PC-3 (cell line): ENCODE measurements at regions not wholly inside any gene's neighbourhood (a gene's known extent, or its start where the extent isn't known, plus 50 kb on each side); places are given as distances from the start of the nearest gene placed in this dataset.
A peak's percentile ranks its signal among the peaks of the same experiment; 100 is the strongest.

ENCODE experiments used
- ATAC-seq: fragments of 200-7000 bp; cut with Tn5 transposase; 2 replicates; pipeline ENCODE4 v1.9.1; 2020; ENCODE audit warnings: mild to moderate bottlenecking, moderate library complexity
- BruUV-seq: library from RNA; stranded (reverse); fragments of 400-500 nt; replicated peaks from 2 replicates; lab custom pipeline; 2021; lab: Mats Ljungman, UMichigan
- CTCF ChIA-PET: fragments of 300-600 bp; sonication (Branson Sonifier 250); formaldehyde crosslinking; loops from one replicate; lab custom pipeline; 2022; ENCODE audit warnings: antibody characterized with exemption; lab: Charles Lee
- POLR2A ChIA-PET: fragments of 300-600 bp; sonication (Branson Sonifier 250); formaldehyde crosslinking; loops from one replicate; lab custom pipeline; 2022; ENCODE audit warnings: antibody characterized with exemption; ENCODE audit not compliant: unreplicated experiment; lab: Charles Lee
- DNase-seq: peaks from one replicate; pipeline ENCODE4 v3.0.0-alpha.2; 2015
- H2AFZ ChIP-seq: fragments of 300-600 bp; sonication (generic); 2 replicates; pipeline ENCODE4 v1.6.0; 2016; ENCODE audit warnings: antibody characterized with exemption, low read length
- H3F3A ChIP-seq: fragments of 300-600 bp; sonication (generic); one replicate; pipeline ENCODE4 v1.6.0; 2017; ENCODE audit warnings: antibody characterized with exemption, low read length, control low read depth, mild to moderate bottlenecking; ENCODE audit not compliant: unreplicated experiment
- H3K27ac ChIP-seq: fragments of 300-600 bp; sonication (generic); 2 replicates; pipeline ENCODE4 v1.5.1; 2016; ENCODE audit warnings: mild to moderate bottlenecking, low read length
- H3K27me3 ChIP-seq: fragments of 300-600 bp; sonication (generic); 2 replicates; pipeline ENCODE4 v1.6.1; 2016; ENCODE audit warnings: low read length, mixed read lengths
- H3K36me3 ChIP-seq: fragments of 300-600 bp; sonication (generic); 2 replicates; pipeline ENCODE4 v1.6.1; 2016; ENCODE audit warnings: low read depth, mixed run types, low read length, mixed read lengths
- H3K4me1 ChIP-seq: fragments of 300-600 bp; sonication (generic); 2 replicates; pipeline ENCODE4 v1.5.1; 2016; ENCODE audit warnings: low read length; ENCODE audit not compliant: insufficient read depth
- H3K4me2 ChIP-seq: fragments of 300-600 bp; sonication (generic); 2 replicates; pipeline ENCODE4 v1.6.0; 2016; ENCODE audit warnings: low read length
- H3K4me3 ChIP-seq: fragments of 300-600 bp; sonication (generic); 2 replicates; pipeline ENCODE4 v1.5.1; 2016; ENCODE audit warnings: mild to moderate bottlenecking, low read length, mixed read lengths
- H3K79me2 ChIP-seq: fragments of 300-600 bp; sonication (generic); 2 replicates; pipeline ENCODE4 v1.6.1; 2017; ENCODE audit warnings: low read length, mixed read lengths
- H3K9ac ChIP-seq: fragments of 300-600 bp; sonication (generic); 2 replicates; pipeline ENCODE4 v1.6.0; 2016; ENCODE audit warnings: mild to moderate bottlenecking, low read length
- H3K9me2 ChIP-seq: fragments of 300-600 bp; sonication (generic); replicated peaks from 2 replicates; pipeline ENCODE4 v1.6.1; 2016; ENCODE audit warnings: mixed run types, low read length, mixed read lengths
- H3K9me3 ChIP-seq: fragments of 300-600 bp; sonication (generic); 2 replicates; pipeline ENCODE4 v1.6.1; 2016; ENCODE audit warnings: low read length, mixed read lengths
- H4K20me1 ChIP-seq: fragments of 300-600 bp; sonication (generic); 2 replicates; pipeline ENCODE4 v1.6.1; 2016; ENCODE audit warnings: low read length, mixed read lengths
- EZH2 ChIP-seq: fragments of 300-600 bp; sonication (generic); IDR thresholded peaks from one replicate; pipeline ENCODE4 v1.6.1; 2017; ENCODE audit warnings: antibody characterized with exemption, mild to moderate bottlenecking, low read length; ENCODE audit not compliant: unreplicated experiment
- EZH2phosphoT487 ChIP-seq: fragments of 300-600 bp; sonication (generic); IDR thresholded peaks from 2 replicates; pipeline ENCODE4 v1.6.1; 2018; ENCODE audit warnings: mild to moderate bottlenecking, antibody characterized with exemption, low read length, borderline replicate concordance
- intact Hi-C: fragments of 100-400 bp; cut with micrococcal nuclease; formaldehyde crosslinking; loops from 2 replicates; pipeline ENCODE4 v1.9.0; 2023
- TF ChIP-seq, protein P1 (sequence below): fragments of 300-600 bp; sonication (generic); conservative IDR thresholded peaks from 2 replicates; pipeline ENCODE4 v1.5.1; 2017; ENCODE audit warnings: antibody characterized with exemption, low read depth, mild to moderate bottlenecking, low read length

DNA sequence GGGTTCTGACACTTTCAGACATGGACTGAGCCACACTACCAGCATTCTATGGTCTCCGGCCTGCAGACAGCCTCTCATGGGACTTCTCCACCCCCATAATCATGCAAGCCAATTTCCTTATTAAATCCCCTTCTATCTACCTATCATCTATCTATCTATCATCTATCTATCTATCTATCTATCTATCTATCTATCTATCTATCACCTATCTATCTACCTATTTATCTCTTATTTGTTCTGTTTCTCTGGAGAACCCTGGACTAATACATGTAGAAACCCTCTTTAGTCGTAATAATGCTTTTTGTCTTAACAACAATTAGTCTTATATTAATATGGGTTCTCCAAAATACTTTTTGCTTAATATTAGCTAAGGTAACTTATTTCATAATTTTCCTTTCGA is 174.1 kb upstream of the PRSS16 start:
- ATAC-seq (no peak), DNase-seq (no peak)
- Histone ChIP-seq H3F3A (no peaks in the 10 kb centered on the region), H3K9ac (no peak overlapping the region), H3K36me3 (no peaks in the 10 kb centered on the region), H3K4me2 (no peak overlapping the region), H3K9me2 (no peaks in the 10 kb centered on the region), H3K27me3 (no peaks in the 10 kb centered on the region), H3K4me1 (no peaks in the 10 kb centered on the region), H4K20me1 (no peaks in the 10 kb centered on the region), H3K27ac (no peak overlapping the region), H2AFZ (no peak overlapping the region), H3K4me3 (no peak overlapping the region), H3K79me2 (no peaks in the 10 kb centered on the region), H3K9me3 (no peaks in the 10 kb centered on the region)
- CTCF ChIA-PET, result no interaction called here
- intact Hi-C loops, result no loop called here
- BruUV-seq, result no TSS peak
- POLR2A ChIA-PET, result no interaction called here
- no peak for TF ChIP-seq EZH2
- TF ChIP-seq, protein P1, sequence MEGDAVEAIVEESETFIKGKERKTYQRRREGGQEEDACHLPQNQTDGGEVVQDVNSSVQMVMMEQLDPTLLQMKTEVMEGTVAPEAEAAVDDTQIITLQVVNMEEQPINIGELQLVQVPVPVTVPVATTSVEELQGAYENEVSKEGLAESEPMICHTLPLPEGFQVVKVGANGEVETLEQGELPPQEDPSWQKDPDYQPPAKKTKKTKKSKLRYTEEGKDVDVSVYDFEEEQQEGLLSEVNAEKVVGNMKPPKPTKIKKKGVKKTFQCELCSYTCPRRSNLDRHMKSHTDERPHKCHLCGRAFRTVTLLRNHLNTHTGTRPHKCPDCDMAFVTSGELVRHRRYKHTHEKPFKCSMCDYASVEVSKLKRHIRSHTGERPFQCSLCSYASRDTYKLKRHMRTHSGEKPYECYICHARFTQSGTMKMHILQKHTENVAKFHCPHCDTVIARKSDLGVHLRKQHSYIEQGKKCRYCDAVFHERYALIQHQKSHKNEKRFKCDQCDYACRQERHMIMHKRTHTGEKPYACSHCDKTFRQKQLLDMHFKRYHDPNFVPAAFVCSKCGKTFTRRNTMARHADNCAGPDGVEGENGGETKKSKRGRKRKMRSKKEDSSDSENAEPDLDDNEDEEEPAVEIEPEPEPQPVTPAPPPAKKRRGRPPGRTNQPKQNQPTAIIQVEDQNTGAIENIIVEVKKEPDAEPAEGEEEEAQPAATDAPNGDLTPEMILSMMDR, result no peak
- no peak for TF ChIP-seq EZH2phosphoT487

DNA sequence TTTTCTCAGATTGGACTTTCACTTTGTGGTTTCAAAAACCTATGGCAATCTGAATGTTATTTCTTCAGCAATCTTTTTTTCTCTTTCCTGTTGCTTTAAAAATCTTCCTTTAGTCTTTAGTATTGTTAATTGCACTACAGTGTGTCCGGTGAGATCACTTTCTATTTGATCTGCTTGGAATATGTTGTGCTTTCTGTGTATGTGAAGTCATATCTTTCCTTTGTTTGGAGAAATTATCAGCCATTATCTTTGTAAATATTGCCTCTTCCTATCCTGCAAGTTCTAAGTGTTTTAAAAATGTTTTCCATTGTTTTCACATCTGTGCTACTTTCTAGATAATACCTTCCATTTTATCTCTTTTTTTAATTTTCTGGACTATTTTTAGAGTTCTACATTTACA is 171.4 kb upstream of the PRSS16 start:
- H3K9ac ChIP-seq, result no peak overlapping the region
- H3K79me2 ChIP-seq, result no peaks in the 10 kb centered on the region
- no peaks in the 10 kb centered on the region for H3K36me3 ChIP-seq
- H3K4me2 ChIP-seq, result peak overlapping the region; percentile 14; the same call in 1 of the 2 replicates
- ATAC-seq (no peak), DNase-seq (no peak)
- H3K9me2 ChIP-seq, result no peaks in the 10 kb centered on the region
- H3K4me1 ChIP-seq, result no peaks in the 10 kb centered on the region
- intact Hi-C loops, result loop anchor here (5.0 kb wide), 1 partner anchor 54 kb away; no protein-coding TSS in a partner anchor
- peak overlapping the region; percentile 33 for H2AFZ ChIP-seq
- BruUV-seq, result no TSS peak
- H3K9me3 ChIP-seq, result no peaks in the 10 kb centered on the region
- H3K4me3 ChIP-seq, result no peak overlapping the region
- POLR2A ChIA-PET, result no interaction called here
- H3K27ac ChIP-seq, result no peak overlapping the region
- TF ChIP-seq, protein P1, result no peak
- no peak for TF ChIP-seq EZH2
- TF ChIP-seq EZH2phosphoT487, result no peak
- CTCF ChIA-PET, result no interaction called here
- no peaks in the 10 kb centered on the region for H3F3A ChIP-seq
- H3K27me3 ChIP-seq, result no peaks in the 10 kb centered on the region
- no peaks in the 10 kb centered on the region for H4K20me1 ChIP-seq

DNA sequence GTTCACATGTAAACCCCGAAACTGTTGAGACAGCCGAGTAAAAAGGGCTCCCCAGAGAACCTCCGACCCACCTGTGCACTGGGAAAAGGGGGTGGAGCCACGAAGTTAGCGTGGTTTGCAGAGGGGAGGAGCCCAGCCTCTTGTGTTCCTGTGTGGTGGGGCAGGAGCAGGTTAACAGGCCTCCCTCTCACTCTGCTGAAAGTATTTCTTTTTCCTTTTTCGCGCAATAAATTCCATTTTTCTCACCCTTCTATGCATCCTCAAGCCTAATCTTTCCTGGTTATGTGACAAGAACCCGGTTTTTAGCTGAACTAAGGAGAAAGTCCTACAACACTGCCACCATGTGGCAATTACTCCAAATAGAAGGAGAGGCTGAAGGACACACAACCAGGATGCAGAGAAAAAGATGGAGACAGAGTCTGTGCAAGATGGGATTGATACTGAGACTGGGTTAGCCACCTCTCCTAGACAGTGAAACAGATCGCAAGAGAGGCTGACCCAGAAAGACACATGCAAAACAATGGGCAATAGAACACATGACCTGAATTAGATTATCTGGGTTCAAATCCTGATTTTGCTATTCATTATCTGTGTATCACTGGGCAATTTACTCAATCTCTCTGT is 168.7 kb upstream of the PRSS16 start:
- Histone ChIP-seq H3K27ac (no peak overlapping the region), H3K79me2 (no peaks in the 10 kb centered on the region), H3K4me3 (peak overlapping the region; percentile 68), H3K4me1 (peaks cover 9% of the 10 kb centered on the region; the same call in 1 of the 2 replicates), H3K27me3 (no peaks in the 10 kb centered on the region), H3K4me2 (peak overlapping the region; percentile 78), H3K9ac (no peak overlapping the region), H3K9me3 (no peaks in the 10 kb centered on the region), H3K36me3 (no peaks in the 10 kb centered on the region), H3F3A (no peaks in the 10 kb centered on the region), H4K20me1 (no peaks in the 10 kb centered on the region), H3K9me2 (no peaks in the 10 kb centered on the region), H2AFZ (peak overlapping the region; percentile 83)
- ChIA-PET CTCF (no interaction called here), POLR2A (no interaction called here)
- no TSS peak for BruUV-seq
- ATAC-seq (peak; percentile 95), DNase-seq (peak; percentile 73)
- TF ChIP-seq EZH2 (no peak), EZH2phosphoT487 (no peak)
- TF ChIP-seq, protein P1, result peak; percentile 95
- intact Hi-C loops, result loop anchor here (1.0 to 5.0 kb wide), 2 partner anchors 57 to 472 kb away; no protein-coding TSS in a partner anchor
